ENCODE measurements at regions not wholly inside any gene's neighbourhood (a gene's known extent, or its start where the extent isn't known, plus 50 kb on each side); places are given as distances from the start of the nearest gene placed in this dataset.

GRCh38 chr15:94739639-94740038 is 508.3 kb downstream of the MCTP2 start:
- TF ChIP-seq POLR2A (IDR thresholded peaks at IDR 0.05) = no peak
- TF ChIP-seq CTCF (IDR thresholded peaks at IDR 0.05) = no peak
- Histone ChIP-seq H3K36me3 (no peaks in the 10 kb centered on the region), H3K9me3 (no peaks in the 10 kb centered on the region), H3K27ac (no peak overlapping the region), H3K27me3 (no peaks in the 10 kb centered on the region), H3K4me1 (no peaks in the 10 kb centered on the region), H3K4me3 (no peak overlapping the region)
- DNase-seq = no peak
- intact Hi-C loops (cut with DNase I; ENCODE audit: low total_unique reads) = no loop called here

GRCh38 chr15:94740469-94740868 is 509.1 kb downstream of the MCTP2 start:
- no peaks in the 10 kb centered on the region for H3K27me3 ChIP-seq
- TF ChIP-seq POLR2A (IDR thresholded peaks at IDR 0.05) (no peak), CTCF (IDR thresholded peaks at IDR 0.05) (no peak)
- DNase-seq = no peak
- H3K4me3 ChIP-seq = no peak overlapping the region
- intact Hi-C loops (cut with DNase I; ENCODE audit: low total_unique reads) = no loop called here
- H3K4me1 ChIP-seq = no peaks in the 10 kb centered on the region
- no peaks in the 10 kb centered on the region for H3K9me3 ChIP-seq
- no peak overlapping the region for H3K27ac ChIP-seq
- no peaks in the 10 kb centered on the region for H3K36me3 ChIP-seq

- Histone ChIP-seq H3K9me3 (no peaks in the 10 kb centered on the region), H3K27me3 (no peaks in the 10 kb centered on the region), H3K27ac (no peak overlapping the region), H3K36me3 (no peaks in the 10 kb centered on the region), H3K4me3 (no peak overlapping the region), H3K4me1 (no peaks in the 10 kb centered on the region)
- peak in 1 of 2 donors; percentile 18 for DNase-seq
- TF ChIP-seq CTCF (IDR thresholded peaks at IDR 0.05) (no peak), POLR2A (IDR thresholded peaks at IDR 0.05) (no peak)
- intact Hi-C loops (cut with DNase I; ENCODE audit: low total_unique reads) = no loop called here
Measured at GRCh38 chr15:94743668-94744067, 512.3 kb downstream of the MCTP2 start.

GRCh38 chr15:94744080-94744793 is 512.9 kb downstream of the MCTP2 start:
- TF ChIP-seq POLR2A (IDR thresholded peaks at IDR 0.05) (no peak), CTCF (IDR thresholded peaks at IDR 0.05) (no peak)
- intact Hi-C loops (cut with DNase I; ENCODE audit: low total_unique reads) = no loop called here

GRCh38 chr15:94745371-94745770 is 514.0 kb downstream of the MCTP2 start:
- DNase-seq = no peak
- no peak overlapping the region for H3K27ac ChIP-seq
- no peak for TF ChIP-seq CTCF (IDR thresholded peaks at IDR 0.05)
- no peak for TF ChIP-seq POLR2A (IDR thresholded peaks at IDR 0.05)
- no peaks in the 10 kb centered on the region for H3K9me3 ChIP-seq
- intact Hi-C loops (cut with DNase I; ENCODE audit: low total_unique reads) = no loop called here
- H3K4me1 ChIP-seq = no peaks in the 10 kb centered on the region
- H3K27me3 ChIP-seq = no peaks in the 10 kb centered on the region
- no peak overlapping the region for H3K4me3 ChIP-seq
- H3K36me3 ChIP-seq = no peaks in the 10 kb centered on the region

More at GRCh38 chr15:94744080-94744793, 512.9 kb downstream of the MCTP2 start:
- Histone ChIP-seq H3K4me1 (no peaks in the 10 kb centered on the region), H3K27me3 (no peaks in the 10 kb centered on the region), H3K27ac (no peak overlapping the region), H3K36me3 (no peaks in the 10 kb centered on the region), H3K9me3 (no peaks in the 10 kb centered on the region), H3K4me3 (no peak overlapping the region)
- no peak for DNase-seq

Measured in uterus (tissue), 3 donors.